Mesendoderm (in vitro differentiated cells): ENCODE measurements at regions not wholly inside any gene's neighbourhood (a gene's known extent, or its start where the extent isn't known, plus 50 kb on each side); places are given as distances from the start of the nearest gene placed in this dataset.
"Not testable (repeated sequence)": the region's sequence is repeated elsewhere in the genome, so short reads cannot be mapped to it uniquely, and the experiment has no call there.

ENCODE experiments used
- DNase-seq: peaks from one replicate; pipeline ENCODE4 v3.0.0; 2013
- H2AK5ac ChIP-seq: 2 replicates; pipeline ENCODE4 v1.6.1; 2013; ENCODE audit warnings: low read length, inconsistent platforms
- H2BK120ac ChIP-seq: 2 replicates; pipeline ENCODE4 v1.6.1; 2013; ENCODE audit warnings: low read depth, mild to moderate bottlenecking, low read length, moderate library complexity, mixed read lengths
- H2BK15ac ChIP-seq: replicated peaks from 2 replicates; pipeline ENCODE4 v1.6.1; 2013; ENCODE audit warnings: low read depth, mild to moderate bottlenecking, moderate library complexity
- H2BK5ac ChIP-seq: 2 replicates; pipeline ENCODE4 v1.6.1; 2013; ENCODE audit warnings: low read length, inconsistent platforms
- H3K18ac ChIP-seq: 2 replicates; pipeline ENCODE4 v1.6.1; 2013; ENCODE audit warnings: mild to moderate bottlenecking, low read length, mixed read lengths
- H3K23ac ChIP-seq: one replicate; pipeline ENCODE4 v1.6.1; 2013; ENCODE audit warnings: low read length
- H3K27ac ChIP-seq: 2 replicates; pipeline ENCODE4 v1.5.1; 2013; ENCODE audit warnings: low read depth, mild to moderate bottlenecking, inconsistent platforms, low read length, moderate library complexity
- H3K27me3 ChIP-seq: 2 replicates; pipeline ENCODE4 v1.6.1; 2013; ENCODE audit warnings: low read length, control low read depth, mild to moderate bottlenecking, inconsistent platforms; ENCODE audit not compliant: insufficient read depth, poor library complexity
- H3K36me3 ChIP-seq: 2 replicates; pipeline ENCODE4 v1.6.1; 2013; ENCODE audit warnings: low read length, inconsistent platforms; ENCODE audit not compliant: control insufficient read depth, insufficient read depth
- H3K4ac ChIP-seq: one replicate; pipeline ENCODE4 v1.6.1; 2013; ENCODE audit warnings: low read depth, mild to moderate bottlenecking, low read length, moderate library complexity
- H3K4me1 ChIP-seq: 2 replicates; pipeline ENCODE4 v1.6.1; 2013; ENCODE audit warnings: low read depth, low read length, inconsistent platforms; ENCODE audit not compliant: control insufficient read depth
- H3K4me2 ChIP-seq: 2 replicates; pipeline ENCODE4 v1.6.1; 2013; ENCODE audit warnings: low read length
- H3K4me3 ChIP-seq: 2 replicates; pipeline ENCODE4 v1.5.1; 2013; ENCODE audit warnings: mild to moderate bottlenecking, low read length
- H3K56ac ChIP-seq: one replicate; pipeline ENCODE4 v1.6.1; 2013; ENCODE audit warnings: low read length
- H3K79me1 ChIP-seq: 2 replicates; pipeline ENCODE4 v1.6.1; 2013; ENCODE audit warnings: low read length, inconsistent platforms
- H3K79me2 ChIP-seq: 2 replicates; pipeline ENCODE4 v1.6.1; 2013; ENCODE audit warnings: mild to moderate bottlenecking, low read length; ENCODE audit not compliant: control insufficient read depth, insufficient read depth
- H3K9ac ChIP-seq: 2 replicates; pipeline ENCODE4 v1.6.1; 2013; ENCODE audit warnings: low read length, inconsistent platforms
- H4K5ac ChIP-seq: one replicate; pipeline ENCODE4 v1.6.1; 2013; ENCODE audit warnings: low read length
- H4K8ac ChIP-seq: one replicate; pipeline ENCODE4 v1.6.1; 2013; ENCODE audit warnings: low read depth, mild to moderate bottlenecking, control low read depth, low read length, moderate library complexity
- WGBS: extraction: QIAGEN DNeasy Blood & Tissue Kit; methylation state at CpG from one replicate; pipeline ENCODE4 v1.1.7; 2013; ENCODE audit warnings: low lambda C conversion rate, missing lambda C conversion rate; ENCODE audit not compliant: insufficient coverage; ENCODE audit errors: extremely low coverage; 5-methylcytosine and 5-hydroxymethylcytosine counted together

DNA sequence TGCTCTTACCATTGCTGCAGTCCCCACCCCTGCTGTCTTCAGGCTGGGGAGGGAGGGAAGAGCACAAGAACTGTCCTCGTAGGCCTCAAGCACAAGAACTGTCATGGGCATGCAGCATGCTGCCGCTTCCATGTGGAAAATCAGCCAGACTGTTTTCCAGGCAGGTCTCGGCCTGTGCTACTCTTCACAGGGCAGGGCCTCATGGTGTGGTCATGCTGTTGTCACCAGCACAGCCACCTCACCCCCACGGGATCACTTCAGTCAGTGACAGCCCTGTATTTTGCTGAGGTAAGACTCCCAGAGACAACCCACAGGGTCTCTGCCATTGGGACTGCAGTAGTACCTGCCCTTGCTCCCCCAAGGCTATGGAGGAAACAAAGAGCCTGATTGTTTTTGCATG is 205.3 kb downstream of the NAP1L3 start:
- no peak overlapping the region for H3K18ac ChIP-seq
- H2AK5ac ChIP-seq = no peak overlapping the region
- H3K4me1 ChIP-seq = no peaks in the 10 kb centered on the region
- H3K79me2 ChIP-seq = no peaks in the 10 kb centered on the region
- H2BK120ac ChIP-seq = no peak overlapping the region
- H3K23ac ChIP-seq = no peak overlapping the region
- no peaks in the 10 kb centered on the region for H3K79me1 ChIP-seq
- no peak overlapping the region for H3K9ac ChIP-seq
- H4K5ac ChIP-seq = no peak overlapping the region
- H3K4me3 ChIP-seq = no peak overlapping the region
- H3K27ac ChIP-seq = no peak overlapping the region
- H3K36me3 ChIP-seq = no peaks in the 10 kb centered on the region
- no peak for DNase-seq
- no peak overlapping the region for H3K4ac ChIP-seq
- H3K56ac ChIP-seq = no peak overlapping the region
- WGBS = no CpG with 5 or more reads among the region's 4 CpGs
- no peak overlapping the region for H4K8ac ChIP-seq
- H3K27me3 ChIP-seq = no peaks in the 10 kb centered on the region
- H3K4me2 ChIP-seq = no peak overlapping the region
- H2BK5ac ChIP-seq = no peak overlapping the region
- H2BK15ac ChIP-seq = no peak overlapping the region

DNA sequence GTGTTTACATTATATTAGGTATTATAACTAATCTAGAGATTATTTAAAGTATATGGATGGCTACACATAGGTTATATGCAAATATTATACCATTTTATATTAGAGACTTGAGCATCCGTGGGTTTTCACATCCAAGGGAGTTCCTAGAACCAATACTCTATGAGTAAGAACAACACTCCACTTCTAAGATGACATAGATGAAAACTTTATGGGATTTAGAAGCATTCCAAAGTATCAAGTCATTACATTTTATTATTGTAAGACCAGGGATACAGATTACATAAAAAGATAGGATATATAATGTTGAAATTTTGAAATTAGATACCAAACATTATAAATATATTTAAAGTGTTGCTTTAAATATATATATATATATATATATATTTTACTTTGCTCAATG is 207.0 kb downstream of the NAP1L3 start:
- Histone ChIP-seq H3K23ac (no peak overlapping the region), H2BK120ac (no peak overlapping the region), H3K27ac (no peak overlapping the region), H3K4me3 (no peak overlapping the region), H3K4ac (no peak overlapping the region), H3K79me2 (no peaks in the 10 kb centered on the region), H3K4me1 (no peaks in the 10 kb centered on the region), H3K4me2 (no peak overlapping the region), H3K79me1 (no peaks in the 10 kb centered on the region), H3K56ac (no peak overlapping the region), H3K9ac (no peak overlapping the region), H3K18ac (no peak overlapping the region), H3K36me3 (no peaks in the 10 kb centered on the region), H3K27me3 (no peaks in the 10 kb centered on the region), H2BK5ac (no peak overlapping the region), H4K5ac (no peak overlapping the region), H2BK15ac (no peak overlapping the region), H4K8ac (no peak overlapping the region), H2AK5ac (no peak overlapping the region)
- no CpG with 5 or more reads among the region's 1 CpG for WGBS
- DNase-seq = no peak

DNA sequence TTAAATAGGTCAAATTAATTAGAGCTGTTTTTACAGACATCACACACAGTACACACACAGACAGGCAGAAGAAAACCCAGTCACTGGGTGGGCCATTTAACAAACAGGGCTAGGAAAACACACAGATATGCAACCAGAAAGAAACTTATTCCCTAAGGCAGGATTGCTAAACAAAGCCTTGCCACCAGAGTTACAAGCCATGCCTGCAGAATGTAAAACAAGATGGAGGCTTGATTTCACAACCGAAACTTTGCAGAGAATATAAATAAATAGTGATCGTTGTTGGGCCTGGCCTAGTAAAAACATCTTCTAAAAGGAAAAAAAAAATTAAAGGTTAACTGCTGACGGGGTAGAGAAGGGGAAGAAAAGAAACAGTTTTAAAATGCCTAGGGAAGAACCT is 212.3 kb downstream of the NAP1L3 start:
- no peak overlapping the region for H3K4me2 ChIP-seq
- H3K18ac ChIP-seq = no peak overlapping the region
- WGBS = no CpG with 5 or more reads among the region's 3 CpGs
- no peak overlapping the region for H2BK15ac ChIP-seq
- H4K5ac ChIP-seq = no peak overlapping the region
- H3K56ac ChIP-seq = no peak overlapping the region
- no peak for DNase-seq
- no peaks in the 10 kb centered on the region for H3K27me3 ChIP-seq
- no peak overlapping the region for H3K4me3 ChIP-seq
- H2AK5ac ChIP-seq = no peak overlapping the region
- no peak overlapping the region for H4K8ac ChIP-seq
- H3K4ac ChIP-seq = no peak overlapping the region
- H3K79me1 ChIP-seq = no peaks in the 10 kb centered on the region
- H2BK120ac ChIP-seq = no peak overlapping the region
- no peaks in the 10 kb centered on the region for H3K4me1 ChIP-seq
- no peaks in the 10 kb centered on the region for H3K79me2 ChIP-seq
- no peak overlapping the region for H3K23ac ChIP-seq
- H3K9ac ChIP-seq = no peak overlapping the region
- H3K27ac ChIP-seq = no peak overlapping the region
- H2BK5ac ChIP-seq = no peak overlapping the region
- no peaks in the 10 kb centered on the region for H3K36me3 ChIP-seq

DNA sequence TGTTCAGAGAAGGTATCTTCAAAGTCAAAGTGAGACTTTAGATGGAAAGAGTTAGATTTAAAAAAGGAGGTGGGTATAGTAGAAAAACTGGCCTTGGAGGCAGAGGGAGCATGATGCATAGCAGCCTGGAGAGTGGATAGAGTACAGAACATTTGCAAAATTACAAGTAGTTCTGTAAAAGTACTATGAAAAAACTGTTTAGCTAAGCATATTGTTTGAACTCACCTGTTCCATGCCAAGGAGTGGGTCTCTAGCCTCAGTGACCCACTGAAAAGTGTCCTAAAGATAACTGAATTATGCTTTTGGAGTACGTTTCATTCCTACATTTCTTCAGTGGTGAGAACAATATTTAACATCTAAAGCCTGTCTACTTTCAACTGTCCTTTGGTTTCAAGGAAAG is 218.9 kb downstream of the NAP1L3 start:
- Histone ChIP-seq H3K79me1 (no peaks in the 10 kb centered on the region), H4K5ac (no peak overlapping the region), H3K56ac (no peak overlapping the region), H3K4me2 (no peak overlapping the region), H3K27ac (no peak overlapping the region), H3K79me2 (no peaks in the 10 kb centered on the region), H3K27me3 (no peaks in the 10 kb centered on the region), H4K8ac (no peak overlapping the region), H2AK5ac (no peak overlapping the region), H2BK120ac (no peak overlapping the region), H2BK15ac (no peak overlapping the region), H3K4me1 (no peaks in the 10 kb centered on the region), H3K4me3 (no peak overlapping the region), H3K18ac (no peak overlapping the region), H2BK5ac (no peak overlapping the region), H3K23ac (no peak overlapping the region), H3K9ac (no peak overlapping the region), H3K36me3 (no peaks in the 10 kb centered on the region), H3K4ac (no peak overlapping the region)
- no peak for DNase-seq
- no CpG with 5 or more reads among the region's 1 CpG for WGBS

DNA sequence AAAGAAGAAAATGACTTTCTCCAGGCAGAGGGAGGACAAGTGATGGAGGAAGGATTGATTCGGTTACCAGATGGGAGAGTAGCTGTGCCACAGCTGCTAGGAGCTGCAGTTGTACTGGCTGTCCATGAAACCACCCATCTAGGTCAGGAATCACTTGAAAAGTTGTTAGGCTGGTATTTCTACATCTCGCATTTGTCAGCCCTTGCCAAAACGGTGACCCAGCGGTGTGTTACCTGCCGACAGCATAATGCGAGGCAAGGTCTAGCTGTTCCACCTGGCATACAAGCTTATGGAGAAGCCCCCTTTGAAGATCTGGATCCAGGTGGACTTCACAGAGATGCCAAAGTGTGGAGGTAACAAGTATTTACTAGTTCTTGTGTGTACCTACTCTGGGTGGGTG is 238.7 kb downstream of the NAP1L3 start:
- not testable (repeated sequence) for H3K4me1 ChIP-seq, H3K27me3 ChIP-seq, H4K8ac ChIP-seq, H3K79me2 ChIP-seq, H3K36me3 ChIP-seq, H2BK5ac ChIP-seq, H3K56ac ChIP-seq, H3K4me2 ChIP-seq, H3K18ac ChIP-seq, H4K5ac ChIP-seq, H2BK120ac ChIP-seq, H3K4ac ChIP-seq, H2AK5ac ChIP-seq, H3K23ac ChIP-seq, H3K4me3 ChIP-seq, H3K27ac ChIP-seq, H3K79me1 ChIP-seq, H3K9ac ChIP-seq, DNase-seq, H2BK15ac ChIP-seq
- WGBS = no CpG with 5 or more reads among the region's 6 CpGs

DNA sequence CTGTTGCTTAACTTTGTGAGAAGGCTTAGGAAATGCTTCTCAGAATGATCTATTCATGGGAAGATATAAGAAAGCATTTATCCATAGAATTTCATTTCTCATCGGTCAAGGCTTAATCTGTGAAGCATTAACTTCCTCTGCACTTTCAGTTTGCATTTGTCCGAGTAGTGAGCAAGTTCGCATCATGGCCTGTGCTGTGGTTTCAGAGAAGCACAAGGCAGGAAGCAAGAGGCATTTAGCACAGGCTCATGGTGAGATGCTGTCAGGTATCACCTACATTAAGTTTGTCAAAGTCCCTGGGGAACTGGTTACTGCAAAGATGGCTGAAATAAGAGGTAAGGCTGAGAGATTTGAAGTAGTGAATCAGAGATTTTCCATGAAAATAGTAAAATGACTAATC is 244.9 kb downstream of the NAP1L3 start:
- DNase-seq = no peak
- Histone ChIP-seq H2BK120ac (no peak overlapping the region), H3K27ac (no peak overlapping the region), H4K5ac (no peak overlapping the region), H2AK5ac (no peak overlapping the region), H2BK5ac (no peak overlapping the region), H3K4ac (no peak overlapping the region), H3K18ac (no peak overlapping the region), H4K8ac (no peak overlapping the region), H3K79me1 (no peaks in the 10 kb centered on the region), H3K4me3 (no peak overlapping the region), H2BK15ac (no peak overlapping the region), H3K4me1 (no peaks in the 10 kb centered on the region), H3K4me2 (no peak overlapping the region), H3K56ac (no peak overlapping the region), H3K23ac (no peak overlapping the region), H3K9ac (no peak overlapping the region), H3K36me3 (no peaks in the 10 kb centered on the region), H3K27me3 (no peaks in the 10 kb centered on the region), H3K79me2 (no peaks in the 10 kb centered on the region)
- no CpG with 5 or more reads among the region's 3 CpGs for WGBS
